ENCODE measurements at regions not wholly inside any gene's neighbourhood (a gene's known extent, or its start where the extent isn't known, plus 50 kb on each side); places are given as distances from the start of the nearest gene placed in this dataset.

DNA sequence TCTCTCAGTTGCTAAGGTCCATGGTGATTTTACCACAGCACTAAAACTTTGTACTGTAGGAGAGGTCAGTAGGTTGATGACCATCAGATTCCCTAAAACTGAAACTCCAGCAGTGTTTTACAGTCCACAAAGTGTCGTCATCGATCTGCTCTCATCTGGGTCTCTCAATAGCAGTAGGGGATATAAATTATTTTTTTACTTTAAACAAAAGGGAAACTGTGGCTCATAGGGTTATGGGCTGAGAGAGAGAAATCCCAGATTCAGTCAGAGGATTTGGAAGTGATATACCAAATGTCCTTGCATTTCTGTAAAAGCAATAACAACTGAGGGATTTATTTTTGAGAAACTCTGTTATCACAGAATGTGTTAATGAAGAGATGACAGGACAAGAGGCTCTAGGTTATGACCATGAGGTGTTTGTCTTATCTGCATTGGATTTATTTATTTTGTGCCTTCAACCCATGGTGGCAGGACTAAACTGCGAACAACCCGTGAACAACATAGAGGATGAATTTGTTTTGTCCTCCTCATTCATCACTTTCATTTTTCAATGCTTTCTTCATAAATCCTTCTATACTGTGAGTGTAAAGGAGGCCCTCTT is 869.7 kb downstream of the OTOL1 start:
- TF ChIP-seq CTCF (IDR thresholded peaks at IDR 0.05; ENCODE audit: insufficient read depth, low read depth, low read length) (no peak), EZH2 (IDR thresholded peaks at IDR 0.05; ENCODE audit: insufficient read depth, low read length) (no peak)
